GM21360 (cell line): ENCODE measurements at regions not wholly inside any gene's neighbourhood (a gene's known extent, or its start where the extent isn't known, plus 50 kb on each side); places are given as distances from the start of the nearest gene placed in this dataset.

ENCODE experiments used
- ATAC-seq: cut with Tn5 transposase; IDR thresholded peaks from one replicate; pipeline ENCODE4 v1.9.1; 2021; ENCODE audit warnings: mild to moderate bottlenecking, moderate library complexity; ENCODE audit not compliant: unreplicated experiment

DNA sequence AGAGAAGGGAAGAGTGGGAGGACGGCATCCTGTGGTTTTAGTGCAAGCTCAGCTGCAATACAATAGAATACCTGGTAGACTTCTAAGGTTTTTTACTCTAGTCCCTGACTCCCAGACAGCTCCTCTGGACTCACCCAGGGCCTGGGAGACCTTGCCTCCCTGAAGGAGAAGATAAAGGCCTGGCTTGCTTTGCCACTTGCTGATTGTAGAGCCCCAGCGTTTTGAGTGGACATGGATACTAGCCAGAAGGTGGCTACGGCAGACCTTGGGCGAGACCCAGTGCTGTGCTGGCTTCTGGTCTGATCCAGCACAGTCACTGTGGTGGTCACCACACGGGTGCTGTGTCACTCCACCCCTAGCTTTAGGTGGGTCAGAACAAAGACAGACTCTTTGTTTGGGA lies 72.2 kb upstream of the TTC14 start:
- no peak for ATAC-seq

DNA sequence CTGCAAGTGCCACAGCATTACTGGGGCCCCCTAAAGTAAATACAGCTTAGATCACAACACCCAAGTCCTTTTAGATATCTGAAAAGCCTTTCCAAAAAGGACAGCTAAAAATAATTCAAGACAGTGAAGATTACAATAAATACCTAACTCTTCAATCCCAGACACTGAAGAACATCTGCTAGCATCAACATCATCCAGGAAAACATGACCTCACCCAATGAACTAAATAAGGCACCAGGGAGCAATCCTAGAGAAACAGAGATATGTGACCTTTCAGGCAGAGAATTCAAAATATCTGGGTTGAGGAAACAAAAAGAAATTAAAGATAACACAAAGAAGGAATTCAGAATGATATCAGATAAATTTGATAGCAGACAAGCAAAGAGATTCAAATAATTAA lies 71.7 kb upstream of the TTC14 start:
- no peak for ATAC-seq

DNA sequence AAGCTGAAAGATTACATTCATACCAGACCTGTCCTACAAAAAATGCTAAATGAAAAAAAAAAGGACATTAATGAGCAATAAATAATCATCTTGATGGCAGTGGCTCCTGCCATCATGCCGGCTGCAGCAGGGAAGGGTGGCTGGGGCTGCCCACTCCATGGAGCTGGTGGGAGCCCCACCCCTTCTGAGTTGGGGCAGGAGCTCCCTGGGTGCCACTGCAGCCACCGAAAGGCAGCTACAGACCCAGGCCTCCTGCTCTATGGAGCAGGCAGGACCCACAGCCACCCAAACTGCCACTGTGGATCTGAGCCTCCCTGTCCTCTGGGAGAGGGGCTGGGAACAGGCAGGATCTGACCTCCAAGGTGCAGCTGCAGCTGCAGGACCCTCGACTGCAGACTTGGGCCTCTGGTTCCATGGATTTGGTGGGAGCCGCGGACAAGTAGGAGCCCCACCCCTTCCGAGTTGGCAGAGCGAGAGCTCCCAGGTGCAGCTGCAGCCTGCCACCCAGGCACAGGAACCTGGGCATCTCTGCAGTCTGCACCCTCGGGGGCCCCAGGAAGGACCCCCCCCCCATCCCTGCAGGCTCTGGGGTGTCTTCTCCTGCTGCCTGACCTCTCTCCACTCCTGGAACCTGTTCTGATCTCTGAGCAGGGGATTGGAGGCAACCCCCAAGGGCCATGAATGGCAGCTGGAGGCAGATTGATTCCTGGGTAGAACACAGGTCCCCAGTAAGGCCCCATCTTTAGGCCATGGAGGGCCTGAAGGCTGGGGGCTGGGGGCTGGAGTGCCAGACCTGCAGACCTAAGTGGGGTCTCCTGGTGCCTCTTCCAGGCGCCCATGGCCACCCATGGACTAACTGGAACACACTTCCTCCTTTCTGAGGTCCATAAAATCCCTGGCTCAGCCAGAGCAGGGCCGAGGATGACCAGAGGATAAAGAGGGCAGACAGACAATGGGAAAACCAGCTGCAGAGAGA lies 70.4 kb upstream of the TTC14 start:
- ATAC-seq = no peak

DNA sequence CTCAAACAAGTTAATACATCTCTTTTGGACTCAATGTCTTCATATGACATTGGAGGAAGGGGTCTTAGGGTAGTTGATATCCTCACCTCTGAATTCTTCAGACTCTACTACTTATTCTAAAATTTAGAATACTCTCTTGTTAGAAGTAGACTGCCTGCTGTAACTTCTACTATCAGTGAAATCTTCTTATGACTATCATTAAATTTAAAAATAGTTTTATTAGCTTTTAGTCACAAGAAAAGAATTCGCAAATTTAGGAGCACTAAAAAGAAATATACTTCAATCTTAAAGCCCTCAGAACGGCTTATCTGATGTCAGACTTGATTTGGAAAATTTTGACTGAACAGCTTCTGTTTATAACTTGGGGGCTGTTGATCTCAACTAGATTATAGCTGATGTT lies 67.1 kb upstream of the TTC14 start:
- no peak for ATAC-seq

- no peak for ATAC-seq
Measured at GRCh38 chr3:180538493-180538892, 63.5 kb upstream of the TTC14 start.

- no peak for ATAC-seq
Measured at GRCh38 chr3:180543877-180544276, 58.1 kb upstream of the TTC14 start.

GRCh38 chr3:180546863-180547262 lies 55.1 kb upstream of the TTC14 start:
- ATAC-seq = no peak

- no peak for ATAC-seq
Measured at GRCh38 chr3:180548050-180548449, 53.9 kb upstream of the TTC14 start.
